ENCODE measurements at regions not wholly inside any gene's neighbourhood (a gene's known extent, or its start where the extent isn't known, plus 50 kb on each side); places are given as distances from the start of the nearest gene placed in this dataset.

GRCh38 chr1:67557696-67558448 is 127.1 kb upstream of the GADD45A start:
- H4K20me1 ChIP-seq (ENCODE audit: insufficient read depth): no peaks in the 10 kb centered on the region
- DNase-seq (ENCODE audit: low read depth, low spot score) (no peak), ATAC-seq (no peak)
- H3K4me3 ChIP-seq (replicated peaks in 1 of 2; ENCODE audit: low read depth in 1 of 2, low read length in 2 of 2): no peak overlapping the region
- no peaks in the 10 kb centered on the region for H3K36me3 ChIP-seq (ENCODE audit: control insufficient read depth in 1 of 2, insufficient read depth in 2 of 2, low read length in 2 of 2)
- POLR2A ChIA-PET: interaction anchor here (1.7 kb wide), 1 partner anchor 127 kb away, joined by 5 read pairs; the partner anchor contains the start of gene GADD45A
- intact Hi-C loops (cut with micrococcal nuclease): no loop called here
- H3K9me3 ChIP-seq (ENCODE audit: control insufficient read depth in 1 of 2, insufficient read depth in 1 of 2, low read depth in 1 of 2, low read length in 2 of 2): no peaks in the 10 kb centered on the region
- H3K4me2 ChIP-seq (ENCODE audit: low read length): no peak overlapping the region
- H3K27me3 ChIP-seq (ENCODE audit: insufficient read depth, low read length): no peaks in the 10 kb centered on the region
- RAD21 ChIA-PET (ENCODE audit: low non-redundant PET in 1 of 2, low total read pairs in 2 of 2, uncharacterized antibody in 2 of 2, unreplicated experiment in 2 of 2): no interaction called here
- H3K9ac ChIP-seq (ENCODE audit: low read length): no peak overlapping the region
- no peaks in the 10 kb centered on the region for H3K9me2 ChIP-seq (ENCODE audit: insufficient read depth)
- no TSS peak for BruUV-seq (replicated peaks)
- peaks cover 8 to 33% of the 10 kb centered on the region in 2 experiments; a peak in 3 of 4 replicates for H3K4me1 ChIP-seq (ENCODE audit: control insufficient read depth in 1 of 2, insufficient read depth in 2 of 2, low read length in 2 of 2)
- TF ChIP-seq ELF1 (IDR thresholded peaks at IDR 0.05; ENCODE audit: borderline replicate concordance, low read depth) (no peak), SIN3A (IDR thresholded peaks at IDR 0.05; ENCODE audit: low read depth) (no peak), ZBTB33 (IDR thresholded peaks at IDR 0.05; ENCODE audit: extremely low read depth, insufficient replicate concordance, low read length) (no peak), EZH2 (IDR thresholded peaks at IDR 0.05) (no peak), YY1 (IDR thresholded peaks at IDR 0.05; ENCODE audit: extremely low read depth, insufficient replicate concordance, low read depth, low read length) (no peak), RAD21 (IDR thresholded peaks at IDR 0.05; ENCODE audit: low read depth) (no peak)
- CTCF ChIA-PET: interaction anchor here (1.2 to 1.8 kb wide), 3 partner anchors 13 to 202 kb away, joined by 3 to 7 read pairs (median 4); no protein-coding TSS in a partner anchor
- H2AFZ ChIP-seq (ENCODE audit: low read depth, low read length, poor library complexity, severe bottlenecking): no peak overlapping the region
- H3K27ac ChIP-seq (ENCODE audit: low read depth, low read length): no peak overlapping the region
- no peaks in the 10 kb centered on the region for H3K79me2 ChIP-seq (ENCODE audit: insufficient read depth, low read length)
